Activated T-cell treated with anti-CD3 and anti-CD28 coated beads, Interleukin-2, amount 50 U/mL, for 1 hour (primary cell): ENCODE measurements at regions not wholly inside any gene's neighbourhood (a gene's known extent, or its start where the extent isn't known, plus 50 kb on each side); places are given as distances from the start of the nearest gene placed in this dataset.

ENCODE experiments used
- DNase-seq: peaks from one replicate; pipeline ENCODE4 v3.0.0-alpha.2; 2020

- DNase-seq = no peak
Observed at GRCh38 chr5:31048282-31049270, 144.9 kb upstream of the CDH6 start.

- no peak for DNase-seq
Observed at GRCh38 chr5:31047621-31048020, 145.9 kb upstream of the CDH6 start.

- no peak for DNase-seq
Observed at GRCh38 chr5:31047007-31047406, 146.5 kb upstream of the CDH6 start.

GRCh38 chr5:31036411-31036810 is 157.1 kb upstream of the CDH6 start:
- no peak for DNase-seq

- no peak for DNase-seq
Observed at GRCh38 chr5:31033295-31033694, 160.2 kb upstream of the CDH6 start.

GRCh38 chr5:31029925-31030324 is 163.6 kb upstream of the CDH6 start:
- no peak for DNase-seq

GRCh38 chr5:31027721-31028120 is 165.8 kb upstream of the CDH6 start:
- no peak for DNase-seq

- no peak for DNase-seq
Observed at GRCh38 chr5:31023105-31023504, 170.4 kb upstream of the CDH6 start.

- DNase-seq = no peak
Observed at GRCh38 chr5:31021181-31021624, 172.3 kb upstream of the CDH6 start.

- no peak for DNase-seq
Observed at GRCh38 chr5:31008231-31008630, 185.3 kb upstream of the CDH6 start.

GRCh38 chr5:31007672-31008071 is 185.8 kb upstream of the CDH6 start:
- no peak for DNase-seq

GRCh38 chr5:31000287-31000686 is 193.2 kb upstream of the CDH6 start:
- DNase-seq = no peak

- DNase-seq = no peak
Observed at GRCh38 chr5:30997681-30998080, 195.8 kb upstream of the CDH6 start.

GRCh38 chr5:30994902-30995301 is 198.6 kb upstream of the CDH6 start:
- no peak for DNase-seq

GRCh38 chr5:30994176-30994575 is 199.3 kb upstream of the CDH6 start:
- DNase-seq = no peak

- DNase-seq = no peak
Observed at GRCh38 chr5:30991462-30991861, 202.0 kb upstream of the CDH6 start.

GRCh38 chr5:30981576-30981975 is 211.9 kb upstream of the CDH6 start:
- DNase-seq = no peak

GRCh38 chr5:30968971-30969370 is 224.5 kb upstream of the CDH6 start:
- DNase-seq = no peak

- no peak for DNase-seq
Observed at GRCh38 chr5:30960036-30960435, 233.4 kb upstream of the CDH6 start.

- no peak for DNase-seq
Observed at GRCh38 chr5:30959238-30959637, 234.2 kb upstream of the CDH6 start.

- DNase-seq = no peak
Observed at GRCh38 chr5:30957591-30957990, 235.9 kb upstream of the CDH6 start.

GRCh38 chr5:30956251-30956650 is 237.2 kb upstream of the CDH6 start:
- DNase-seq = no peak

GRCh38 chr5:30937070-30937469 is 256.4 kb upstream of the CDH6 start:
- no peak for DNase-seq

- DNase-seq = no peak
Observed at GRCh38 chr5:30933599-30933998, 259.9 kb upstream of the CDH6 start.
